HG02852 (cell line): ENCODE measurements at regions not wholly inside any gene's neighbourhood (a gene's known extent, or its start where the extent isn't known, plus 50 kb on each side); places are given as distances from the start of the nearest gene placed in this dataset.
"Not testable (repeated sequence)": the region's sequence is repeated elsewhere in the genome, so short reads cannot be mapped to it uniquely, and the experiment has no call there.

Experiments used
- ATAC-seq: cut with Tn5 transposase; IDR thresholded peaks from one replicate; pipeline ENCODE4 v1.9.1; 2021; ENCODE audit warnings: mild to moderate bottlenecking, moderate library complexity; ENCODE audit not compliant: unreplicated experiment

DNA sequence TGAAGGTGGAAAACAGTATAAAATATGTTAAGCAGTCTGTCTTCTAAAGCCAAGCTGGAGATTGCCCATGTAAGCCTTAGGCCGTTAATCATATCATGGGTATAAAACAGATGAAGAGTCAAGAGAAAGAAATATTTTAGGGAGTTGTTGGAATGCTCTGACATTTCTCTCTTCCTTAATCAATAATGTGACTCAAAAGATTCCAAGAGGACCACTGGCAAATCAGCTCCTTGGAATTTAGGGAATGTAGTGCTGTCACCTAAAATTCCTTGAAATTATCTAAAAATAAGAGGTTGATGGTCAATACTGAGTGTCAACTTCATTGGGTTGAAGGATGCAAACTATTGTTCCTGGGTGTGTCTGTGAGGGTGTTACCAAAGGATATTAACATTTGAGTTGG is 525.9 kb downstream of the KCNA4 start:
- ATAC-seq = no peak

GRCh38 chr11:29486301-29486700 is 530.5 kb downstream of the KCNA4 start:
- ATAC-seq = no peak

DNA sequence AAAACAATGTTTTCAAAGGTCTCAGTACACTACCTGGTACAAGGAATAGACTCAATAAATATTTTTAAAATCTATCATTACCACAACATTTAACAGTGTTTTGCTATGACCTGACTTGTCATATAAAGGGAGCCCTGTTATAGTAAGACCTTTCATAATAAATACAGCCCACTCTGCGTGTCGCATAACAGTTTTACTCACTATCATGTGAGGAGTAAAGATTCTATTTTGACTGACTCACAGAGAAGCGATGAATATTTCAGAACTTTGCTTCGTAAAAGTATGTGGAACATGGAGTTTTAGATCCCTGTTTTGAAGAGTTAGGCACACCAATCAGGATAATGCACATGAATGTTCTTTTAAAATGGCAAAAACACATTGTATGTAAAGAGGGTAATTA is 531.2 kb downstream of the KCNA4 start:
- ATAC-seq = no peak

DNA sequence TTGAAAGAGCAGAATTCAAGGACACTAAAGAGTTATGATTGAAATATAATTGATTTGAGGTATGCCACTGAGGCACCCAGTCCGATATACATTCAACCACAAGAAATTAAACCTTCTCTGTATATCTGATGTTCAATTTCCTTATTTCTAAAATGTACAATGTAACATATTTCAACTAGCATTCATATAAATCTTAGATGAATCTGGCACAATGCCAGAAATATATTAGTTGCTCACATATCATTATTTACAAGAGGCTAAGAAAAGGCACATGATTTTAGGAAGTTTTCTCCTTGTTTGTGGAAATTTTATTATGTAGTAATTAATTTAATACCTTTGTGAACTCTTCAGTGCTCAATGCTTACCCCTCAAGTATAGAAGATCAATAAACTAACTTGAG is 532.3 kb downstream of the KCNA4 start:
- no peak for ATAC-seq

DNA sequence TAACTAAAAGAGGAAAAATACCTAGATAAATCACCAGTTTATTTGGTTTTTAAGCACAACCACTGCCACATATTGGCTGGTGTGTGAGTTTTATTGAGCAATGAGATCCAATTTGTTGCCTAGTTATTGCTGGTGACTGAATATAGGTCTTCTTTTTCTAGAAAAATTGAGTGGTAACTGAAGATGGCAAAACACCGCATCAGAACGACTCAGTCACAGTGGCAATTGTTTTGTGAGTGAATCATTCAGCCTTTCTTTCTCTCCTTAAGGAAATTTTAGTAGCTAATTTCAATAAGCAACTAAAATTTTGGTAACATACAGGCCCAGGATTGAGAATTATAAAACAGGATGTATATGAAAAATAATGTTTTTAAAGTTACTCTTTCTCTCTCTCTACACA is 533.0 kb downstream of the KCNA4 start:
- ATAC-seq = no peak

DNA sequence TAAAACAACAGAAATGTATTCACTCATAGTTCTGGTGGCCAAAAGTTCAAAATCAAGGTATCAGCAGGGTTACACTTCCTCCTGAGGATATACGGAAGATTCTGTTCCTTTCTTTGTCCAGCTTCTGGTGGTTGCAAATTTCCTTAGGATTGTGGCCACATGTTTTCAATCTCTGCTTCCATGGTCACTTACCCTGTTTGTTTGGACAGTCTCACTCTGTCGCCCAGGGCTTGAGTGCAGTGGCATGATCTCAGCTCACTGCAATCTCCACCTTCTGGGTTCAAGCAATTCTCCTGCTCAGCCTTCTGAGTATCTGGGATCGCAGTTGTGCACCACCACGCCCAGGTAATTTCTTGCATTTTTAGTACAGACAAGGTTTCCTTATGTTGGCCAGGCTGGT is 534.3 kb downstream of the KCNA4 start:
- no peak for ATAC-seq

GRCh38 chr11:29481738-29482137 is 535.1 kb downstream of the KCNA4 start:
- no peak for ATAC-seq

GRCh38 chr11:29480981-29481380 is 535.8 kb downstream of the KCNA4 start:
- ATAC-seq = no peak

- ATAC-seq = no peak
Measured at GRCh38 chr11:29458252-29458651, 558.6 kb downstream of the KCNA4 start.

DNA sequence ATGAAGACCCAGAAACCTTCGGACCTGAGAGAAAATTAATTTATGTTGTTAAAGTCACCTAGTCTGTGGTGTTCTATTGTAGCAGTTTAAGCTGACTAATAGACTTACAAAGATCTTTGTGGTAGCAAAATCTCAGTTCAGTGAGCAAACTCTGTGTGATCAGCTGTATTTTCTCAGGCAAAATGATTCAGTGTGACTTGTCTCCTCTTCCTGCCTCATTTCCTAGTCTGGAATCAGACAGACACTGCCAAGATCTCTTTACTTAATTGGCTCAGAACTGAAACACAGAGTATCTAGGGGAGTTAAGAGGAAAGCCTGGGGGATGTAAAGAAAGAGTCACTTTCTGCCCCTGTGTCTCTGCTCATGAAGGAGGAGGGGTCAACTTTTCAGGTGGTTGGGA is 564.7 kb downstream of the KCNA4 start:
- ATAC-seq = no peak

GRCh38 chr11:29449281-29450074 is 567.4 kb downstream of the KCNA4 start:
- no peak for ATAC-seq

- ATAC-seq = no peak
Measured at GRCh38 chr11:29448246-29448877, 568.5 kb downstream of the KCNA4 start.

DNA sequence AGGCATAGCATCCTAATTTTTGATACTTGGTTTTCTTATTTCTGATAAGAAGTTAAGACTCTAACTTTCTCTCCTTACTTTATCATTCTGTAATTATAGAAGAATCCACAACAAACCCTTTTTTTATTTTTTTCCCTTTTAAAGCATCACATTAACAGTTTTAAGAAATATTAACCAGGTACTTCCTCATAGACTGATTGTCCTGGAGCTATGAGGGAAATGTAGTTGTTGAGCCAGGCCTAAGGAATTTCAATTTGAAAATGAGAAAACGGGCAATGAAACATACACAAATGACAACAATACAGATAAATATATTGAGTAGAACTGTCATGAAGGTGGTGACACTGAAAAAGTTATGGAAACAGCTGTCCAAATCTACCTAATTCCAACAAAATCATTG is 569.0 kb downstream of the KCNA4 start:
- no peak for ATAC-seq

- no peak for ATAC-seq
Measured at GRCh38 chr11:29446132-29446531, 570.7 kb downstream of the KCNA4 start.

DNA sequence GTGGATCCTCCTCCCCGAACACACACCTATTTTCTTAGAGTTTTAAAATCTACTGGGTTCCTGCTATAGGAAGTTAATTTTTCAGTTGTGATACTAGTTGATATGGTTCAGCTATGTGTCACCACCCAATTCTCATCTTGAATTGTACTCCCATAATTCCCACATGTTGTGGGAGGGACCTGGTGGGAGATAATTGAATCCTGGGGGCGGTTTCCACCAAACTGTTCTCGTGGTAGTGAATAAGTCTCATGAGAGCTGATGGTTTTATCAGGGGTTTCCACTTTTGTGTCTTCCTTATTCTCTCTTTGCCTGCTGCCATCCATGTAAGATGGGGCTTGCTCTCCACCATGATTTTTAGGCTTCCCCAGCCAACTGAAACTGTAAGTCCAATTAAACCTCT is 571.6 kb downstream of the KCNA4 start:
- not testable (repeated sequence) for ATAC-seq

DNA sequence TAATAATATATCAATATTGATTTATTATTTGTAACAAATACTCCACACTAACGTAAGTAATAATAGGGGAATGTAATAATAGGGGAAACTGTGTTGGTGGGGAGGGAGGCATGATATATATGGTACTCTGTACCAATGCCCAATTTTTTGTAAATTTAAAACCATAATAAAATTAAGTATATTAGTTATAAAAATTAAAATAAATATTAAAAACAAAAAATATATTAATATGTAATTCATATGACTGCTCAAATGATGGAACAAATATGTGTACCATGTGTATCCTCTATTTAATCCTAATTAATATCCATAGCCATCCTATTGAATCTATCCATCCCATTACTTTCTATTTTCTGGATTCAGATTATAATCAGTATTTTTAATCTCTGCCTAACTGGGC is 578.0 kb downstream of the KCNA4 start:
- ATAC-seq = no peak

- no peak for ATAC-seq
Measured at GRCh38 chr11:29435421-29435820, 581.4 kb downstream of the KCNA4 start.

GRCh38 chr11:29432719-29433325 is 584.0 kb downstream of the KCNA4 start:
- ATAC-seq = no peak

DNA sequence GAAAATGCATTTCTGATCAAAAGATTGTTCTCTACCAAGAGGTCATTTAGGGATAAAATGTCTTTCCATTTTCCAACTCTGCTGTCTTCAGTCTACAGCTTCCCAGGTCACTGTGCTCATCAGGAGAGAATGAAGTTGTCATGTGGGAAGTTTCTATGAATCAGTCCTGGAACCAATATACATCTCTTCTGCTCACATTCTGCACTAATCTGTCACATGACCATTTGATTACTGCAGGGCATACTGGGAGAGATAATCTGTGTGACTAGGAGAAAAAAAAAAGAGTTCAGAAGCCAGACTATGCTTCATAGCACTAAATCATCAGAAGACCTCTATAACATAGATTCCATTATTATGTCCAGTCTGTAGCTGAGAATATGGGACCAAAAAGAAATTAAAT is 611.5 kb downstream of the KCNA4 start:
- no peak for ATAC-seq

DNA sequence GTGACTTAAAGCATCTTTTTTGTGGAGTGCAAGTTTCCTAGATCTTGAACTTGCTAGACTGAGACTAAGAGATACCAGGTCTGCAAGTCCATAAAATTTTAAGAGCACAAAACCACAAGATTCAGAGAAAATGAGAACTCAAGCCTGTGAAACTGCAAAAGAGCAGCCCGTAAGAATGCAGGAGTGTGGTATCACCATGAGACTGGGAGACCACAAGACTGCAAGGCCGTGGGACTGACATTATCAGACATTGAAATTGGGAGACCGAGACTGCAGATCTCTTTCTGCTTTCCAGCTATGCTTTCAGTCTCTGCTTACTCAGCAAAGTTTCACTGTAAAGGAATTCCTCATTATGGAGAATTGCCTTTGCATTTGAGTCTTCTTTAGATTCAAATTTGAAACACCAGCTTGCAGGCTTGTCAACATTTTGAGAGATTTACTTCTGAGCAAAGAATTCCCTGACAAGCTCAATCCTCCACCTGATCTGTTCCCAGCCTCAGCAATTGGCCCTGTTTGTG is 621.2 kb downstream of the KCNA4 start:
- ATAC-seq = no peak

DNA sequence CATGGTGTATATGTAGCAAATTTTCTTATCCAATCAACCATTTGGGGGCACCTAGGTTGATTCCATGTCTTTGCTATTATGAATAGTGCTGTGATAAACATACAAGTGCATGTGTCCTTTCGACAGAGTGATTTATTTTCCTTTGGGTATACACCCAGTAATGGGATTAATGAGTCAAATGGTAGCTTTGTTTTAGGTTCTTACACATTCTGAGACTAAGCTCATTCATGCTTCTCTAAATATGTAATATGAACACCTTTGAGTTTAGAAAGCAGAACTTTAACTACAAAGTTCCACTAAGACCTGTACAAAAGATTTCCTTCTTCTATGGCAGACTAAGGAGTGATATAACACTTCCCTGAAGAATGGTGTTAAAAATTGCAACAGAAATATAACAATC is 627.0 kb downstream of the KCNA4 start:
- no peak for ATAC-seq

DNA sequence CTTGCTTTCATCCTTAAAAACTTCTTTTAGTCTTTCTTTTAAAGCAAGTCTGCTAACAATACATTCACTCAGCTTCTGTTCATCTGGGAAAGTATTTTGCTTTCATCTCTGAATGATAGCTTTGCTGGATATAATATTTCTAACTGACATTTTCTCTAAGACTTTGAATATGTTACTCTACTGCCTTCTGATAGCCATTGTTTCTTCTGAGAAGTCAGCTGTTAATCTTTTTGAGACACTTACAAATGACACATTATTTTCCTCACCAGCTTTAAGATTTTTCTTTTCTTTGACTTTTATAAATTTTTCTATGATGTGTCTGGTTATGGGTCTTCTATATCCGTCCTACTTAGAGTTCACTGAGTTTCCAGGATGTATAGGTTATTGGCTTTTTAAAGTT is 643.1 kb downstream of the KCNA4 start:
- ATAC-seq = no peak
